HCT116 (cell line): ENCODE measurements at regions not wholly inside any gene's neighbourhood (a gene's known extent, or its start where the extent isn't known, plus 50 kb on each side); places are given as distances from the start of the nearest gene placed in this dataset.

ENCODE experiments used
- ATAC-seq: fragments of 200-7000 bp; cut with Tn5 transposase; 2 replicates; pipeline ENCODE4 v1.9.1; 2020; ENCODE audit warnings: mild to moderate bottlenecking, moderate library complexity
- BruUV-seq: library from RNA; stranded (reverse); fragments of 400-500 nt; replicated peaks from 2 replicates; lab custom pipeline; 2021; lab: Mats Ljungman, UMichigan
- CTCF ChIA-PET: fragments of 300-600 bp; sonication (Branson Sonifier 250); formaldehyde crosslinking; loops from one replicate; lab custom pipeline; 2021; ENCODE audit warnings: antibody characterized with exemption; lab: Charles Lee
- POLR2A ChIA-PET: fragments of 300-600, 350-600 bp; sonication (Branson Sonifier 250); formaldehyde crosslinking; loops from one replicate; lab custom pipeline; 2021; ENCODE audit warnings: antibody characterized with exemption; lab: Charles Lee
- RAD21 ChIA-PET, 2 experiments: fragments of 300-600 bp; sonication (Branson Sonifier 250); formaldehyde crosslinking; loops; one replicate each; lab custom pipeline; 2023; ENCODE audit warnings: low total read pairs in 2 of 2; ENCODE audit not compliant: uncharacterized antibody in 2 of 2, unreplicated experiment in 2 of 2, low non-redundant PET in 1 of 2; lab: Charles Lee
- DNase-seq: peaks from one replicate; pipeline ENCODE4 v3.0.0-alpha.2; 2010; ENCODE audit warnings: low read depth, low spot score
- H2AFZ ChIP-seq: fragments of 200-600 bp; shearing (Covaris generic), sonication (generic); 2 replicates; pipeline ENCODE4 v1.6.1; 2017; ENCODE audit warnings: low read depth, mixed run types, mixed read lengths, antibody characterized with exemption, low read length; ENCODE audit not compliant: poor library complexity, severe bottlenecking
- H3K27ac ChIP-seq: 2 replicates; pipeline ENCODE4 v1.5.1; 2012; ENCODE audit warnings: low read depth, low read length
- H3K27me3 ChIP-seq: fragments of 200-600 bp; sonication (generic); 2 replicates; pipeline ENCODE4 v1.6.1; 2016; ENCODE audit warnings: mixed run types, low read length, mixed read lengths; ENCODE audit not compliant: insufficient read depth
- H3K36me3 ChIP-seq, 2 experiments: fragments of 200-500 bp in 1 of 2; fragments of 200-600 bp in 1 of 2; sonication (Bioruptor generic) in 1 of 2; sonication (generic) in 1 of 2; 2 replicates each; pipeline versions ENCODE4 v1.5.1 to v1.6.1; 2014 to 2016; ENCODE audit warnings: low read length in 2 of 2, inconsistent platforms in 1 of 2, mixed read lengths in 1 of 2, mixed run types in 1 of 2; ENCODE audit not compliant: insufficient read depth in 2 of 2, control insufficient read depth in 1 of 2
- H3K4me1 ChIP-seq, 2 experiments: fragments of 200-600 bp in 1 of 2; sonication (generic) in 1 of 2; 2 replicates each; pipeline versions ENCODE4 v1.5.1 to v1.6.1; 2012 to 2017; ENCODE audit warnings: low read length in 2 of 2, inconsistent platforms in 1 of 2, mild to moderate bottlenecking in 1 of 2, mixed read lengths in 1 of 2, mixed run types in 1 of 2, moderate library complexity in 1 of 2; ENCODE audit not compliant: insufficient read depth in 2 of 2, control insufficient read depth in 1 of 2
- H3K4me2 ChIP-seq: fragments of 200-600 bp; sonication (generic); 2 replicates; pipeline ENCODE4 v1.6.1; 2017; ENCODE audit warnings: mixed run types, low read length, mixed read lengths
- H3K4me3 ChIP-seq, 2 experiments: fragments of 200-600 bp in 1 of 2; sonication (generic) in 1 of 2; replicated peaks in 1 of 2; 2 replicates each; pipeline ENCODE4 v1.5.1; 2011 to 2016; ENCODE audit warnings: low read length in 2 of 2, control low read depth in 1 of 2, low read depth in 1 of 2, mild to moderate bottlenecking in 1 of 2, mixed read lengths in 1 of 2, mixed run types in 1 of 2
- H3K79me2 ChIP-seq: fragments of 200-600 bp; sonication (generic); 2 replicates; pipeline ENCODE4 v1.6.1; 2017; ENCODE audit warnings: mild to moderate bottlenecking, mixed run types, low read length, moderate library complexity, mixed read lengths; ENCODE audit not compliant: insufficient read depth
- H3K9ac ChIP-seq: fragments of 200-600 bp; sonication (generic); 2 replicates; pipeline ENCODE4 v1.6.1; 2016; ENCODE audit warnings: low read length, mixed read lengths
- H3K9me2 ChIP-seq: fragments of 200-600 bp; sonication (generic), shearing (Covaris generic); 2 replicates; pipeline ENCODE4 v1.6.1; 2017; ENCODE audit warnings: mixed run types, mild to moderate bottlenecking, moderate library complexity; ENCODE audit not compliant: insufficient read depth
- H3K9me3 ChIP-seq, 2 experiments: fragments of 200-500 bp in 1 of 2; fragments of 200-600 bp in 1 of 2; sonication (Bioruptor generic) in 1 of 2; sonication (generic) in 1 of 2; 2 replicates each; pipeline ENCODE4 v1.6.1; 2014 to 2017; ENCODE audit warnings: low read length in 2 of 2, mixed read lengths in 2 of 2, inconsistent platforms in 1 of 2, low read depth in 1 of 2, mild to moderate bottlenecking in 1 of 2, mixed run types in 1 of 2, moderate library complexity in 1 of 2; ENCODE audit not compliant: control insufficient read depth in 1 of 2, insufficient read depth in 1 of 2
- H4K20me1 ChIP-seq: fragments of 200-600 bp; sonication (generic), shearing (Covaris generic); 2 replicates; pipeline ENCODE4 v1.6.1; 2017; ENCODE audit warnings: mixed run types, mild to moderate bottlenecking, moderate library complexity; ENCODE audit not compliant: insufficient read depth
- ATF3 ChIP-seq: IDR thresholded peaks from 2 replicates; pipeline ENCODE4 v1.6.1; 2012
- CBX3 ChIP-seq: IDR thresholded peaks from 2 replicates; pipeline ENCODE4 v1.6.1; 2012; ENCODE audit warnings: low read depth
- CEBPB ChIP-seq: IDR thresholded peaks from 2 replicates; pipeline ENCODE4 v1.6.1; 2012; ENCODE audit warnings: low read depth
- CTCF ChIP-seq, 3 experiments: fragments of 200-600 bp in 1 of 3; sonication (generic) in 1 of 3; IDR thresholded peaks in 2 of 3; conservative IDR thresholded peaks in 1 of 3; 2 replicates each; pipeline ENCODE4 v1.5.1; 2012 to 2017; ENCODE audit warnings: low read depth in 2 of 3, low read length in 2 of 3, antibody characterized with exemption in 1 of 3, borderline replicate concordance in 1 of 3, control low read depth in 1 of 3, mild to moderate bottlenecking in 1 of 3, mixed read lengths in 1 of 3, mixed run types in 1 of 3, moderate library complexity in 1 of 3; ENCODE audit not compliant: insufficient read depth in 1 of 3
- EGR1 ChIP-seq: IDR thresholded peaks from 2 replicates; pipeline ENCODE4 v1.6.1; 2012; ENCODE audit warnings: low read depth
- ELF1 ChIP-seq: IDR thresholded peaks from 2 replicates; pipeline ENCODE4 v1.6.1; 2012; ENCODE audit warnings: low read depth, borderline replicate concordance
- EZH2 ChIP-seq: fragments of 200-600 bp; sonication (generic); IDR thresholded peaks from 2 replicates; pipeline ENCODE4 v1.6.1; 2017; ENCODE audit warnings: antibody characterized with exemption, mixed run types
- EZH2phosphoT487 ChIP-seq: fragments of 200-600 bp; IDR thresholded peaks from 2 replicates; pipeline ENCODE4 v1.6.1; 2018; ENCODE audit warnings: antibody characterized with exemption, borderline replicate concordance
- JUND ChIP-seq: IDR thresholded peaks from 2 replicates; pipeline ENCODE4 v1.6.1; 2012
- MAX ChIP-seq: IDR thresholded peaks from 2 replicates; pipeline ENCODE4 v1.6.1; 2012
- POLR2A ChIP-seq: IDR thresholded peaks from 2 replicates; pipeline ENCODE4 v1.7.0; 2011; ENCODE audit warnings: borderline replicate concordance; ENCODE audit not compliant: insufficient read depth, insufficient read length; ENCODE audit errors: extremely low read depth
- POLR2AphosphoS5 ChIP-seq: IDR thresholded peaks from 2 replicates; pipeline ENCODE4 v1.6.1; 2011; ENCODE audit warnings: mild to moderate bottlenecking, low read depth, low read length, moderate library complexity
- RAD21 ChIP-seq: IDR thresholded peaks from 2 replicates; pipeline ENCODE4 v1.6.1; 2012; ENCODE audit warnings: low read depth, mild to moderate bottlenecking
- SRF ChIP-seq: IDR thresholded peaks from 2 replicates; pipeline ENCODE4 v1.6.1; 2012; ENCODE audit warnings: low read depth
- YY1 ChIP-seq: IDR thresholded peaks from 2 replicates; pipeline ENCODE4 v1.6.1; 2011; ENCODE audit warnings: low read length, low read depth, moderate library complexity, mild to moderate bottlenecking; ENCODE audit not compliant: insufficient replicate concordance; ENCODE audit errors: extremely low read depth
- ZBTB33 ChIP-seq: IDR thresholded peaks from 2 replicates; pipeline ENCODE4 v1.6.1; 2011; ENCODE audit warnings: mild to moderate bottlenecking, low read length, moderate library complexity; ENCODE audit not compliant: insufficient replicate concordance; ENCODE audit errors: extremely low read depth
- ZNF274 ChIP-seq: fragments of 200-500 bp; sonication (Bioruptor generic); IDR thresholded peaks from 2 replicates; pipeline ENCODE4 v1.6.1; 2014; ENCODE audit warnings: mild to moderate bottlenecking, low read depth, low read length, inconsistent platforms
- intact Hi-C: fragments of 100-400 bp; cut with micrococcal nuclease; formaldehyde crosslinking; loops from 2 replicates; pipeline ENCODE4 v1.10.0; 2022

- Histone ChIP-seq H3K27me3 (no peaks in the 10 kb centered on the region), H3K4me1 (no peaks in the 10 kb centered on the region), H3K36me3 (no peaks in the 10 kb centered on the region), H3K9ac (no peak overlapping the region), H3K9me2 (no peaks in the 10 kb centered on the region), H4K20me1 (no peaks in the 10 kb centered on the region), H3K4me2 (no peak overlapping the region), H3K4me3 (no peak overlapping the region), H3K9me3 (peaks cover 0 to 3% of the 10 kb centered on the region in 2 experiments; a peak in 1 of 4 replicates), H2AFZ (no peak overlapping the region), H3K79me2 (no peaks in the 10 kb centered on the region), H3K27ac (no peak overlapping the region)
- DNase-seq (no peak), ATAC-seq (no peak)
- RAD21 ChIA-PET, result no interaction called here
- CTCF ChIA-PET, result interaction anchor here (1.1 kb wide), 1 partner anchor 368 kb away, joined by 4 read pairs; no protein-coding TSS in a partner anchor
- intact Hi-C loops, result no loop called here
- no TSS peak for BruUV-seq
- TF ChIP-seq EGR1, result no peak
- no peak for TF ChIP-seq CEBPB
- no peak for TF ChIP-seq RAD21
- TF ChIP-seq ELF1, result no peak
- no peak for TF ChIP-seq ZBTB33
- TF ChIP-seq MAX, result no peak
- no peak for TF ChIP-seq ATF3
- TF ChIP-seq SRF, result no peak
- TF ChIP-seq CTCF (IDR thresholded peaks at IDR 0.05 in 2 of 3, conservative IDR thresholded peaks at IDR 0.05 in 1 of 3; ENCODE audit: borderline replicate concordance in 1 of 3, insufficient read depth in 1 of 3, low read depth in 2 of 3, low read length in 2 of 3), result no peak
- no peak for TF ChIP-seq ZNF274
- TF ChIP-seq JUND, result no peak
- TF ChIP-seq POLR2A, result no peak
- no peak for TF ChIP-seq POLR2AphosphoS5
- no peak for TF ChIP-seq EZH2phosphoT487
- no peak for TF ChIP-seq CBX3
- no peak for TF ChIP-seq EZH2
- TF ChIP-seq YY1, result no peak
- POLR2A ChIA-PET, result no interaction called here
Observed at GRCh38 chr7:98475352-98475751, 74.5 kb upstream of the BAIAP2L1 start.
